ENCODE measurements at regions not wholly inside any gene's neighbourhood (a gene's known extent, or its start where the extent isn't known, plus 50 kb on each side); places are given as distances from the start of the nearest gene placed in this dataset.

- DNase-seq (ENCODE audit: low spot score): no peak
These were observed 549.0 kb downstream of the ZNF804A start for GRCh38 chr2:185147361-185147760.

DNA sequence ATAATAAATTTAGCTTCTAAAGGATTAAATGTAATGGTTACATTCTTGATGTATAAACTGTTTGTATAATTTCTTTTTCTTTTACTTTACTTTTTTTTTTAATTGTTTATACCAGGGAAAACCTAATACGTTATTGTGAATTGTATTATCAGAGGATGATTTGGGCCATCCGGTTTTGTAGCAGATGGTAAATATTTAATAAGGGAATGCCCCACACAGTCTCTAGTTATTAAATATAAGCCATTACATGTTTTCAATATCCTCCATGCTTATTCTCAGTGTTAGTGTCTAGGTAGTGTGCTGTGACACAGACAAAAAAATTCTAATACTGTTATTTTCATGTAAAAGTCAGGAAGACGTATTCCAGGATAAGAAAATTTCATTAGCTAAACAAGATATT lies 553.9 kb downstream of the ZNF804A start:
- DNase-seq (ENCODE audit: low spot score): no peak

- no peak for DNase-seq (ENCODE audit: low spot score)
These were observed 563.4 kb downstream of the ZNF804A start for GRCh38 chr2:185161701-185162100.

DNA sequence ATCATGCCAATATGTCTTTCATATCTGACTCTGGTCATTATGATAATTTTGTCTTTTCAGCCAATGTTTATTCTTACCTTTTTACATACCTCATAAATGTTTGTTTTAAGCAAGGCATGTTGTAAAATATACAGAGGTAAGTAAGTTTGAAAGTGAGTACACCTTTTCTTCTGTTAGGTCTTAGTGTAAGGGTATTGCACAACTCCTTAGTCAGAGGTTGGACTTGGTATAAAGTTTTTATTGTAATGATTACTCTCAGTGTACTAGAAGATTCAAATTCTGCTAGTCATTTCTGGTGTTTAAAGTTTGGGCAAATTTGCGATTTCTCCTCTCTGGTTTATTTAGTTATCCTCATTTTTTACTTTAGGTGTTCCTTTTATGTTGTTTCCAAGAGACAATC lies 564.3 kb upstream of the FSIP2 start:
- no peak for DNase-seq (ENCODE audit: low spot score)

DNA sequence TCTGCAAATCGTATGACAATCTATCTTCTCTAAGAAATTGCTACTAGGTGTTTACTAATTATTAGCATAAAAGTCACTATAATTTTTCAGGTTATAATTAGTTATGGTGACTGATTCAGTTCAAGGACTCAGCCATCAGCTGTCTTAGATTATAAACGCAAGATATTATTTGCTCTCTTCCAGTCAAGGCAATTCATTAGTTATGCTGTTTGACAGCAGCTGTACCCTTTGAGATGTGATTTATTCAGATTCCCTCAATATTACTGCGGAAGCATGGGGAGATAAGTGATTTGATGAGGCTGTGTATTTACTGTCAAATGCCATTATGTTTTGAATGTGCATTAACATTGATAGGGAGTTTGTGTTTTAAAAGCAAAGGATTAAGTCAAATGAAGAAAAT lies 558.9 kb upstream of the FSIP2 start:
- no peak for DNase-seq (ENCODE audit: low spot score)

DNA sequence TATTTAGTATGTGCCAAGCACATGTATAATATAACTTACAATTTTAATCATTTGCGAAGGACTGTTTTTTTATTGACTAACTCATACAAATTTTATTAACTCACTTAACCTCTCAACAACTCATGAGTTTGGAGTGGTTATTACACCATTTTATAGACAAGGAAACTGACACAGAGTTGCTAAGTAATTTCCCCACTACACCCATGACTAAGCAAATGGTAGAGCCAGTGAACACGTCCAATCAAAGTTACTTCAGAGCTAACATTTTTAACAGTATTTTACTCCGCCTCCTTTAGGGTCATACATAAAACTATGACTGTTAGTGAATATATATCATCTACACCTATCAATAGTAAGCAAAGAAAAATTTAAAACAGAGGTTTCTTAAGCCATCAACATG lies 556.7 kb upstream of the FSIP2 start:
- DNase-seq (ENCODE audit: low spot score): peak; percentile 50

GRCh38 chr2:185185044-185185443 lies 553.6 kb upstream of the FSIP2 start:
- no peak for DNase-seq (ENCODE audit: low spot score)

DNA sequence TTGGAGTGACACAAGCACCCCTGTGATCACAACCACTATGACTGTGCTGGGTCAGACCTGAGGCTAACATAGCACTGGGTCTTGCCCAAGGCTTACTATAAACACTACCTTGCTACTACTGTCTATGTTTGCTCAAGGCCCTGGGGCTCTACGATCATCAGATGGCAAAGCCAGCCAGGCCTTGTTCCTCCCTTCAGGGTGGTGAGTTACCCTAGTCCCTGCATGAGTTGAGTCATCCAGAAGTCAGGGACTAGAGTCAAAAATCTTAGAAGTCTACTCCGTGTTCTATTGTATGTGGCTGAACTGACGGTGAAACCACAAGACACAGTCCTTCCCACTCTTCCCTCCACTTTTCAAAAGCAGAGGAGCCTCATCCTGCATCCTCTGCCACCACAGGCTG lies 551.2 kb upstream of the FSIP2 start:
- DNase-seq (ENCODE audit: low spot score): peak; percentile 10

DNA sequence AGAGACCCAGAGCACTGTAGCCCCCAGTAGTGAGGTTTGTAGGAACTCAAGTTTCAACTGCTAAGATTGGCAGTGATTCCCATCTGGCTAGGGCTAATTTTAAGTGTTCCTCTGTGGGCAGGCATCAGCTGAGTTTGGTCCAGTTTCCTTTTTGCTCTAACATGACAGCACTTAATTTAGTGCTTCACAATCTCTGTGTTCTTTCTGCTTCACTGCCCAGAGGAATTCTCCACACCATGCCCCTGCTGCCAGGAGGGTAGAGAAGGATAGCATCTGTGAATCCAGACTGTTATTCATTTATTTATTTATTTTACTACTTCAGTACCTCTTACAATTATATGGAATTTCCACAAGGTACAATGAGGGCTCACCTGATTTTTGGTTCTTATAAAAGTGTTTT lies 549.9 kb upstream of the FSIP2 start:
- peak; percentile 8 for DNase-seq (ENCODE audit: low spot score)

- DNase-seq (ENCODE audit: low spot score): no peak
These were observed 537.5 kb upstream of the FSIP2 start for GRCh38 chr2:185201063-185201462.

GRCh38 chr2:185202381-185202780 lies 536.2 kb upstream of the FSIP2 start:
- no peak for DNase-seq (ENCODE audit: low spot score)

- DNase-seq (ENCODE audit: low spot score): no peak
These were observed 535.6 kb upstream of the FSIP2 start for GRCh38 chr2:185202945-185203528.

GRCh38 chr2:185208261-185208660 lies 530.3 kb upstream of the FSIP2 start:
- DNase-seq (ENCODE audit: low spot score): peak; percentile 30

- DNase-seq (ENCODE audit: low spot score): no peak
These were observed 523.1 kb upstream of the FSIP2 start for GRCh38 chr2:185215497-185215896.

- no peak for DNase-seq (ENCODE audit: low spot score)
These were observed 518.6 kb upstream of the FSIP2 start for GRCh38 chr2:185219981-185220380.

DNA sequence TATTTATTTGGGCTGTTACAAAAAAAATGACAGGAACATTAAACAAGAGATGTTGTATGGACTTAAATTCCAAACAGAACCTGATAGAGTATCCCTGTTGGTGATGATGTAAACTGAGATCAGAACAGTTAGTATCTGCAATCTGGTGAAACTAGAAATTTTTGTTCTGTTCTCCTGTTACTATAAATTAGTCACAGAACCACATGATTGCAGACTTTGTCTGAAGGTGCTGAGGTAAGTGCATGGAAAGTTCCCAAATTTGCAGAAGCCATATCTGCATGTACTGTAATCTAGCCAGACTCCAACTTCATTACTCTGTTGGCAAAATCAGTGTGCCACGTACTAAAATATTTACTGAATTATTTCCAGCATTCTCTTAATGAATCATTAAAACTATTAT lies 516.3 kb upstream of the FSIP2 start:
- DNase-seq (ENCODE audit: low spot score): no peak

- no peak for DNase-seq (ENCODE audit: low spot score)
These were observed 511.2 kb upstream of the FSIP2 start for GRCh38 chr2:185227391-185227790.

- DNase-seq (ENCODE audit: low spot score): no peak
These were observed 499.1 kb upstream of the FSIP2 start for GRCh38 chr2:185239491-185239890.

GRCh38 chr2:185240796-185241195 lies 497.8 kb upstream of the FSIP2 start:
- no peak for DNase-seq (ENCODE audit: low spot score)

DNA sequence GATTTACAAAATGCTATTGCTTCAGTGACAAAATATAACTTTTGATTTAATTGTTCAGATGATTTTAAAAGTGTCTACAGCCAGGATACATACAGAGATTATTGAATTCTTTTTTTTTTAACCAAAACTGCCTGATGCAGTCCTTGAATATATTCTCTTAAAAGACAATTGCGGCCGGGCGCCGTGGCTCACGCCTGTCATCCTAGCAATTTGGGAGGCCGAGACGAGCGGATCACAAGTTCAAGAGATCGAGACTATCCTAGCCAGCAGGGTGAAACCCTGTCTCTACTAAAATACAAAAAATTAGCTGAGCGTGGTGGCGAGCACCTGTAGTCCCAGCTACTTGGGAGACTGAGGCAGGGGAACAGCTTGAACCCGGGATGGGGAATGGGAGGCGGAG lies 497.0 kb upstream of the FSIP2 start:
- no peak for DNase-seq (ENCODE audit: low spot score)

DNA sequence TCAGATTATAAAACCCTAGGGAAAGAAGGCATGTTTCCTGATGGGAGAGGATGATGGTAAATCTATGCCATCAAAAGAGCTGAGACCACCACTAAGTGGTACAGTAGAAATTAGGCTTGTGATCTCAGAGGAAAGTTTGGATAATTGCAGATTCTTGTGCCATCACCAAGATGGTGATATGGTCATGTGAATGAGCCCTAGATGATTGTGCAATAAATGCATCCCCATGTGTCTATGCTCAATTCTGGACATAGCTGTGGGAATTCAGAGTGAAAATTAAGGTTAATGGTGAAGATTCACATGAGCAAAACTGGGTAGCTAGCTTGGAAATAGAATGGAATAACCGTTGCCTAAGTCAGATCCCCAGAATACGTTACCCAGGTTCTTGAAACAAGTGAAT lies 496.1 kb upstream of the FSIP2 start:
- no peak for DNase-seq (ENCODE audit: low spot score)

GRCh38 chr2:185245216-185245615 lies 493.4 kb upstream of the FSIP2 start:
- DNase-seq (ENCODE audit: low spot score): no peak

DNA sequence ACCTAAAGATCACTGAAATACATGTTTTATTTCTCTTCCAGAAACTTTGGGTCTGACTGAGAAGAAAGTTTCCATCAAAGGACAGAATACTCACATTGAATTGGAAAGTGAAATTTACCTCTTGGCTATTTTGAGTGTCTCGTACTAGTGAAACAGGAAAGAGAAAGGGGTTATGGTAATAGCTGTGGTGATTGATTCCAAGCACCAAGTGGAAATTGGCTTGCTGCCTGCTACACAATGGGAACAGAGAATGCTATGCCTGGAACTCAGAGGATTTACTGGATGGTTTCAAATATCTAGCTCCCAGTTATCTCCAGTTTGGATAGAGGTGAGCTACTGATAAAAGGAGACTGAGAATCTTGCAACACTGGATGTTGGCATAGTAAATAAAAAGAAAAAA lies 492.8 kb upstream of the FSIP2 start:
- DNase-seq (ENCODE audit: low spot score): no peak

- DNase-seq (ENCODE audit: low spot score): no peak
These were observed 491.9 kb upstream of the FSIP2 start for GRCh38 chr2:185246717-185247116.

GRCh38 chr2:185255566-185255965 lies 483.0 kb upstream of the FSIP2 start:
- DNase-seq (ENCODE audit: low spot score): no peak

Measured in H4 (cell line).